Keratinocyte (primary cell): ENCODE measurements at regions not wholly inside any gene's neighbourhood (a gene's known extent, or its start where the extent isn't known, plus 50 kb on each side); places are given as distances from the start of the nearest gene placed in this dataset.

Experiments
- CTCF ChIP-seq, 3 experiments: IDR thresholded peaks in 1 of 3; conservative IDR thresholded peaks in 1 of 3; optimal IDR thresholded peaks in 1 of 3; 2 replicates in 2 of 3; 3 replicates in 1 of 3; pipeline versions ENCODE3 to v1.5.1; 2011; ENCODE audit warnings: low read length in 3 of 3, mild to moderate bottlenecking in 3 of 3, moderate library complexity in 2 of 3, control low read depth in 1 of 3, inconsistent platforms in 1 of 3; ENCODE audit not compliant: insufficient read depth in 2 of 3; ENCODE audit errors: extremely low read depth in 1 of 3
- EZH2 ChIP-seq: IDR thresholded peaks from one replicate; pipeline ENCODE4 v1.6.1; 2012; ENCODE audit warnings: inconsistent platforms, mild to moderate bottlenecking, low read length, moderate library complexity

- TF ChIP-seq CTCF (optimal IDR thresholded peaks at IDR 0.05 in 1 of 3, IDR thresholded peaks at IDR 0.05 in 1 of 3, conservative IDR thresholded peaks at IDR 0.05 in 1 of 3; ENCODE audit: extremely low read depth in 1 of 3, insufficient read depth in 2 of 3, low read length in 3 of 3) (no peak), EZH2 (no peak)
These were observed 761.3 kb upstream of the GRM7 start for GRCh38 chr3:6099458-6100075.
